Activated CD4-positive, alpha-beta T cell treated with anti-CD3 and anti-CD28 coated beads, Interleukin-10, Interleukin-2, amounts not matched to agents 100 ng/mL and 50 ng/mL, durations not matched to agents 16 hours and 8 hours (primary cell): ENCODE measurements at regions not wholly inside any gene's neighbourhood (a gene's known extent, or its start where the extent isn't known, plus 50 kb on each side); places are given as distances from the start of the nearest gene placed in this dataset.

ENCODE experiments used
- DNase-seq: peaks from one replicate; pipeline ENCODE4 v3.0.0-alpha.2; 2020

DNA sequence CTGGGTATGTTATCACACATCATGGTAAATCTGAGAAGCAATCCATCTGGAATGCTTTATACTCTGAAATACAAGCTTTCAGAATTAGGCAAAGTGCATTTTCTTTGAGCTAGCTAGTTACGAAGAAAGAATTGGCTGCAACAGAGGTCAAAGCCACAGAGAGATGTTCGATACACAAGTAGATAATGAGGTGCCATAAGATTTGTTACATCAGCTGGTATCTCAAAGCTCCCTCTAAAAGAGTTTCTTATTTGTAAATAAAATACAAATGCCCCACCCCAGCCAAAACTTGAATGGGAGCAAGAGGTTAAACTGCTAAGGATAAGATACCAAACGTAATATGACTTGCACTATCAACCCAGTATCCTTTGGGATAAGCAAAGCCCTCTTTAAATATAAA lies 84.0 kb upstream of the SLCO3A1 start:
- no peak for DNase-seq

GRCh38 chr15:91769894-91770293 lies 83.6 kb upstream of the SLCO3A1 start:
- DNase-seq, result no peak

DNA sequence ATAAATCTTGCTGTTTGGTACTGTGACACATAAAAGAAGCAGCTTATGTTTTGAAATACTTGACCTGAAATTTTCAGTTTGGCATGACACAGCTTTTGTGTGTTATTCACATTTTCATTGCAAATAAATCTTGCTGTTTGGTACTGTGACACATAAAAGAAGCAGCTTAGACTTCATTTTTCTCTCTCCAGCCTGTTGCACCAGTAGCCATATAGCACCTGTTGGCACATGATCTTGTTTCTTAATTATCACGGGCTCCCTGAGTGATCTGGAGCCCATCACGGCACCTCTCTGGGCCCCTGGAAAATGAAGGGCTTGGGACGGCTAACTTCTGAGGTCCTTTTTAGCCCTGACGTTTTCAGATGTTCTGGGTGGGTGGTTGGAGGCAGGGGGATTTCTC lies 77.4 kb upstream of the SLCO3A1 start:
- no peak for DNase-seq

GRCh38 chr15:91779960-91780359 lies 73.5 kb upstream of the SLCO3A1 start:
- DNase-seq, result no peak

DNA sequence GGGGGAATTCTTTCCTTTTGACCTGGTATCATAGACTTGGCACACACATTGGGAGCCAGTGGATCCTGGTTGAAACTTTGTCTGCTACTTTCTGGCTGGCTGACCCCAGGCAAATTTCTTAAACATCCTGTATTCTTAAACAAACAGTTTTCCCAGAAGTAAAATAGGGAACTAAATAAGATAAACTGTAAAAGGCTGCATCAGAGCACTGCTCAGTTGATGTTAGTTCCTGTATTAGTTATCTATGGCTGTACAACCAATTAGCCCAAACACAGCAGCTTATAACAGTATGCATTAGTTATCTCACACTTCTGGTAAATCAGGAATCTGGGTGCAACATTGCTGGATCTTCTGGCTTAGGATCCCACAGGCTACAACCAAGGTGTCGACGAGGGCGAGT lies 73.1 kb upstream of the SLCO3A1 start:
- DNase-seq, result no peak

GRCh38 chr15:91782221-91782620 lies 71.3 kb upstream of the SLCO3A1 start:
- no peak for DNase-seq

DNA sequence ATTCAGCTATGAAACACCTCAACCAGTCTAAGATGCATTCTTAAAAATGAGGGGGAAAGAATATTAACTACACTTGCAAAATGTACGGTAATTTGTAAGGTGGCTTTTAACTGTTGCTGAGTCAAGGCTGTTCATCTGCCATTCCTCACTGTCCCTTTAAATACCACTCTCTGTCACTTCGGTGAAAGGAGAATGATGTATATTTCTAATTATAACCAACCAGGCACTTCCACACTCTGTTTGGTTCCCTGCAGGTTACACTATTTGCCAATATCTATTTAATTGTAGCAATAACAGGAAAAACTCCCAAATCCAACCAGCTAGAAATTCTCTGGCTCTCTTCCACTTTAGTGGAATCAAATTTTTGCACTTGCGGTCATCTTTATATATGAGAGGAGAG lies 70.5 kb upstream of the SLCO3A1 start:
- no peak for DNase-seq

DNA sequence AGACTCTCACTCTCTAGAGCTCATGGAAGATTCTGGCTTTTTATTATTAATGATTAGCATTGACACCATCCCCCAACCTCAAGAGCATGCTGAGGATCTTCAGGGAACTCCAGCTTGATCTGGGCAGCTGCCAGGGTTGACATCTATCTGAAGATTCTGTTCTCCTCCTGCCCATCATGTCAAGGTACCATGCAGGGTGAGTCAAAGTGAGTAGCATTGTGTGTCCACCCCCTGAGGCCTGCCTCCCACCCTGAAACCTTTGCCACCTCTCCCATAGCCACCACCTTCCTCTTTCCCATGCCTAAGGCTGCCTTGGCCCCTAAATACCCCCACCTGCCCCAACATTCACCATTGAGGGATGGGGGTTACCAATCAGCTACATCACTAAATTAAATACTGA lies 70.1 kb upstream of the SLCO3A1 start:
- no peak for DNase-seq

- DNase-seq, result no peak
These were observed 68.4 kb upstream of the SLCO3A1 start for GRCh38 chr15:91784973-91785709.

GRCh38 chr15:91787198-91787597 lies 66.3 kb upstream of the SLCO3A1 start:
- DNase-seq, result no peak

GRCh38 chr15:91789136-91789535 lies 64.4 kb upstream of the SLCO3A1 start:
- no peak for DNase-seq

GRCh38 chr15:91790836-91791235 lies 62.7 kb upstream of the SLCO3A1 start:
- DNase-seq, result no peak

GRCh38 chr15:91793771-91794170 lies 59.7 kb upstream of the SLCO3A1 start:
- DNase-seq, result no peak

- DNase-seq, result no peak
These were observed 58.3 kb upstream of the SLCO3A1 start for GRCh38 chr15:91795235-91795634.

- no peak for DNase-seq
These were observed 51.5 kb upstream of the SLCO3A1 start for GRCh38 chr15:91801836-91802534.

DNA sequence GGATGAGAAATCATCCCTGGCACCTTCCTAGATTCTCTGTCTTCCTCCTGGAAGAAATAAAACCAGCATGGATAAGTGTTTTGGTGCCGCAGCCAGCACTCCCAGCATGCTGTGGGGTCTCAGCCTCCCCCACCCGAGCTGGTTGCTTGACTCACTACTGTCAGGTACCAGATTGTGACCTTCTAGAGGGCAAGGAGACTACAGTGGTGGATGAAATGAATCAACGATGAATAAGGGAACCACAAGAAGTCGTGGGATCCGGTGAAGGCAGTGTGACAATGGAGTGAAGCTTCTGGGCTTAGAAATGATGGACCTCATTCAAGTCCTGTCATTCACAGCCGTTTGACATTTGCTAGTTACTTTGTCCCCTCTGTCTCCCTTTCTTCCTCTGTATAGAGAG lies 50.2 kb upstream of the SLCO3A1 start:
- no peak for DNase-seq
